Kidney tubule cell (primary cell): ENCODE measurements at regions not wholly inside any gene's neighbourhood (a gene's known extent, or its start where the extent isn't known, plus 50 kb on each side); places are given as distances from the start of the nearest gene placed in this dataset.

ENCODE experiments used
- DNase-seq: peaks from one replicate; pipeline ENCODE4 v3.0.0-alpha.2; 2018; ENCODE audit warnings: low spot score

- peak; percentile 43 for DNase-seq
These were observed 1151.0 kb downstream of the BCL11B start for GRCh38 chr14:98120831-98121464.

GRCh38 chr14:98122527-98122926, 1149.5 kb downstream of the BCL11B start:
- DNase-seq = no peak

DNA sequence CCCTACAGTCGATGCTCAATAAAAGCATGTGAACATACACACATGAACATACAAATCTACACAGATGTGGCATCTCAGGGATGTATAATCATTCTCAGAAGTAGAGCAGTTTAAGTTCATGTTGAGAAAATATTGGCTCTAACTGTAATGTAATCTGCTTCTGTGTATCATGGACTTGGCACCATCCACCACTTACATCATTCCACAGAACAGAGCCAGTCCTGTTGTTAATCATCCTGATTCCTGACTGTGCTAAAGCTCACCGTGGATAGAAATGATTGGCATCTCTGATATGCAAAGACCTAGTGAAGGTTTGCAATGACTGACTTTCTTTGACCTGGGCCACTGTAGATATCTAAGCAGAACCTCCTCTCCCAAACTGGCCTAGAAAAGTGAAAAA, 1141.3 kb downstream of the BCL11B start:
- peak; percentile 17 for DNase-seq

- peak; percentile 12 for DNase-seq
These were observed 1140.6 kb downstream of the BCL11B start for GRCh38 chr14:98131406-98131805.

DNA sequence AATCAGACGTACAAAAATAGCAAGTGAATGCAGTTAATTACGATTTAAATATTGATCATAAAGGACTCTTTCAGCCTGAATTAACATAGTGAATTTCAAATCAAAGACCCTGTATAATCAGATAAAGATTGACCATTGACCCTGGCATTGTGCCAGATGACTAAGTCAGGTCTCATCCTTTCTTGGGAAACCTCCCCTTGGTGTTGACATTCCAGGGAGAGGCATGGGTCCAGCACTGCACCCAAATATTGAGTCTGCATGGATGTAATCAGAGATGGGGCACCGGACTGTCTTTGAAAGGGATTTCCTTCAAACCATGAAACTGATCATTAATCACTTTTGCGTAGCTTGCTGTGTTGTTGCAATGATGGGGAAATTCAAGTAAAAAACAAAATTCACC, 1138.2 kb downstream of the BCL11B start:
- DNase-seq = peak; percentile 35

DNA sequence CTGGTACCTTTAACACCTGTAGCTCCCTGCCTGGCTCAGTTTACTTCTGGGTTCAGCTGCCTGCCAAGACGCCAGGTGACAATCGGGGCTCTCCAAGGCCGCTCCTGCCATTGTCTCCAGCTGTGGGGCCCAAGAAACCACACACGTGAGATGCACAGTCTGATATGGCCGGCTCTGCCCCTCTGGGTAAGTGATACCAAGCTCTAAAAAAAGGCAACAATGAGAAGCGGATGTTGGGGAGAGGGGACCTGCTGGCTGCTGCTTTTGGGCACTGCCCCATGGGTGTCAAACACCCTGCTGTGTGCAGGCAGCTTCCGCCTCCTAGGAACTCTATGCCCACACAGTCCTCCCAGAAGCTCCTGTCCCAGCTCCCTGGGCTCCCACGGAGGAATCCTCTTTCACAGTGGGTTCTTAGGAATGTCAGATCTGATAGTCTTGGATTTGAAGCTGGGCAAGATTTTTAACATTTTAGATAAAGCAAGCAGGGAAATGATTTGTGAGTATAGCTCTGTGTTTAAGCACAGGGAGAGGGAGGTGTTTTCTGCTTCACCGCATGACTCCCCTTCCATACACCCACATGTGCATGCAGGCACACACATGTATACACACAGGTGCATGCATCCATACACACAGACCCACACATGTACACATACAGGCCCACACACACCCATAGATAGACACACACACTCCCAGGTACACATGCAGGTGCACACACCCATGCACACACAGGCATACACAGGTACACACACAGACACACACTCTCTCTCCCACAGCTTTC, 1135.8 kb downstream of the BCL11B start:
- DNase-seq = no peak

GRCh38 chr14:98137131-98138025, 1134.6 kb downstream of the BCL11B start:
- DNase-seq = no peak

DNA sequence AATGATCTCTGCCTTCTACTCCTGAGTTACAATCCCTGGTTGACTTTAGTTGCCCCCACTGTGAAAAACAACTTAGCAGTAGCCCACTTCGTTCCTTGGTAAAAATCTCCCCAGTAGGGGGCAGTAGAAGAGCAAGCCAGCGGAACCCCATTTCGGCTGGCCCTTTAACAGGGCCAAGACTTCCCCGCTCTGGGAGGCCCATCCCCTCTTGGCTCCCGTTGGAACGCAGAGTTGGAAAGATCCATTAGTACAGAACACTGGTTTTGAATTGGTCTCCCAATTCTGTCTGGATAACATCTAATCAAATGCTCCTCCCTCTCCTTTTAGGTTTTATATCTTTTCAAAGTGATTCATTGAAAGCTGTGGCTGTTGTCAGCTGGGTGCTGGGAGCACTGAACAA, 1133.3 kb downstream of the BCL11B start:
- peak; percentile 48 for DNase-seq

GRCh38 chr14:98140862-98141530, 1131.0 kb downstream of the BCL11B start:
- no peak for DNase-seq

- DNase-seq = no peak
These were observed 1128.4 kb downstream of the BCL11B start for GRCh38 chr14:98143566-98143965.

- peak; percentile 12 for DNase-seq
These were observed 1127.0 kb downstream of the BCL11B start for GRCh38 chr14:98144964-98145363.

DNA sequence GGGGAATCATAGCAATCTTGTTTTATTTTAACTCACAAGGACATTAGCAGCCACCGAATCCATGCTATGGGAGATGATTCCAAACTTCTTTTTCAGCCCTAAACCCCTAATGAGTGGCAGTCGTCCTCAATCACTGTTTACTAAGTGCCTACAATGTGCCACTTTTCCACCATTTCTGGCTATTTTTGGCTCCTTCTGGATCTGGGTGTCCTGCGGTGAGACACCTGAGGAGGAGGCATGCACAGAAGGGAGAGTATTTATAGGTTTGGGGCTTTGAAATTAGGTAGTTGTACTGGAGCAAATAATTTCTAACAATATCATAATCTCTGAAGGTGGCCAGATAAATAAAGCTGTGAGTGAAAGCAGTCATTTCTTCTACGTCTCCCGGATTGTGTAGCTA, 1125.6 kb downstream of the BCL11B start:
- no peak for DNase-seq

- DNase-seq = no peak
These were observed 1117.7 kb downstream of the BCL11B start for GRCh38 chr14:98154254-98154653.

DNA sequence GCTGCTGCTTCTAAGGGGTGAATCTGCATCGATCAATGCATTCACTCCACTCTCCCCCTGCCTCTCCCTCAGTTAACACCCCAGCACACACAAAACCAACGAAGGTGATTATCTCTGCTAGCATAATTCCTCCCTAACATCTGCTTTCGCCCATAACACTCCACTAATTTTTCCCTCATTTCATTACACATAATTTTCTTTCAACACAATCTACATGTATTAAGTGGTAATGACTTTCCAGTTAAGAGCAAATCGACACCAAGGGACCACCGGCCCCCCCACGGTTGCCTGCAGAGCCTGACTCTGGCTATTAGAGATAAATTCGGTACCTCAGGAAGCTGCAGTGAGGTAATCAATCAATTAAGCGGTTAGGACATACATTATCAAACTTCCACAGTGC, 1115.6 kb downstream of the BCL11B start:
- no peak for DNase-seq

DNA sequence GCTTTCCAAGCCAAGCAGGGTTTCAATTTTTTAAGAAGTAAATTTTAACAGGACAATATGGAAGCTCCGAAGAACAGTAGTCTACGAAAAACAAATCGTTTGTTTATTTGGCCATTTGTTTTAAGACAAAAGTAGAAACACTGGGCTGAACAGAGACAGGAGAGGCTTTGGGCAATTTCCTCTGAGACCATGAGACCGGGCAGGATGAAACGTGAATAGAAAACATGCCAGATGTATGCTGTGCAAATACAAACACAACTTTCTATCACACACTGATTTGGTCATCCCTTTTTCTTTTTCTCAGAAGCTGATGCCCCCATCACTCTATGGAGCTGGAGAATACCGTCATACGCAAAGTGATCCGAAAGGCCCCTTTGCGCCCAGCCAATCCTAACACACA, 1111.1 kb downstream of the BCL11B start:
- no peak for DNase-seq

DNA sequence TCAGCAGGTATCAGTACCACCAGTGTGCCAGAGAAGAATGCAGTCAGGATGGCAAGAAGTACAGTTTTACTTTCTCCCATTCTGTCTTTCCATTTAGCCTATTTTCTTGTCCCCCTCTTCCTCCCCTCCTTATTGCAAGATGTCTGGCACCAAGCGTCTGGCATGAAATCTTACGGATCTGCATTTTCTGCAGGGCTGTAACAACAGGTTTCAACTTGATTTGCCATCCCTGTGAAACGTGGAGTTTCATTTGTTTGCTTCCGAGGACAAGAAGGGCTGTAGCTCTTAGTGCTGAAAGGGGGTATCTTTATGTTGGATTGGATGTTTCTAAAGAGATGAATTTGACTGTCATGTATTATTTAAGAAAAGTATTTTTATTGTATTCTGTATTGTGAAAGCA, 1110.6 kb downstream of the BCL11B start:
- DNase-seq = no peak

- DNase-seq = no peak
These were observed 1108.9 kb downstream of the BCL11B start for GRCh38 chr14:98162856-98163805.

GRCh38 chr14:98163873-98164272, 1108.1 kb downstream of the BCL11B start:
- DNase-seq = no peak

GRCh38 chr14:98165976-98166375, 1106.0 kb downstream of the BCL11B start:
- no peak for DNase-seq

- DNase-seq = no peak
These were observed 1104.7 kb downstream of the BCL11B start for GRCh38 chr14:98167275-98167674.

- no peak for DNase-seq
These were observed 1104.3 kb downstream of the BCL11B start for GRCh38 chr14:98167705-98168104.
